ENCODE measurements at regions not wholly inside any gene's neighbourhood (a gene's known extent, or its start where the extent isn't known, plus 50 kb on each side); places are given as distances from the start of the nearest gene placed in this dataset.

- no peak for TF ChIP-seq CTCF (IDR thresholded peaks at IDR 0.05 in 4 of 5, conservative IDR thresholded peaks at IDR 0.05 in 1 of 5)
- TF ChIP-seq POLR2A (IDR thresholded peaks at IDR 0.05): no peak
Measured at GRCh38 chrX:11968991-11969390, 169.3 kb upstream of the FRMPD4 start.

Data from gastrocnemius medialis (tissue), 4 donors.